ENCODE measurements at regions not wholly inside any gene's neighbourhood (a gene's known extent, or its start where the extent isn't known, plus 50 kb on each side); places are given as distances from the start of the nearest gene placed in this dataset.

DNA sequence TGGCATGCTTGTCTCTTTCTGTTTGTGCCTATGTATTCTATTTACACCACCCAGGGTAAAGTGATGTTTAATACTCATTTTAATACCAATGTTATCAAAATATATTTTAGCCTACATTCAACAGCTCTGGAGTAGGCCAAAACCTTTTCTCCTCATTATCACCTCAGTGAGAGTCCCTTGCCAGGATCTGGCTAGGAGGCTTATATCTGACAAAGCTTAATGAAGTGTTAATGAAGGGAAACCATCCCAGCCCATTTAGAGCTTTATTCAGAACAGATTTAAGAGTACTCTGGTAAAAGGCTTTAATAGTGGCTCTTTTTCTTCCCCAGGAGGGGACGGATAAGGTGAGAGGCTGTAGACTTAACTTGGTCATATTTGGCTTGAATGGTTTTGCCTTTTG lies 137.6 kb downstream of the GRIN2B start:
- DNase-seq (ENCODE audit: low read depth in 2 of 3, low spot score in 2 of 3), result no peak

DNA sequence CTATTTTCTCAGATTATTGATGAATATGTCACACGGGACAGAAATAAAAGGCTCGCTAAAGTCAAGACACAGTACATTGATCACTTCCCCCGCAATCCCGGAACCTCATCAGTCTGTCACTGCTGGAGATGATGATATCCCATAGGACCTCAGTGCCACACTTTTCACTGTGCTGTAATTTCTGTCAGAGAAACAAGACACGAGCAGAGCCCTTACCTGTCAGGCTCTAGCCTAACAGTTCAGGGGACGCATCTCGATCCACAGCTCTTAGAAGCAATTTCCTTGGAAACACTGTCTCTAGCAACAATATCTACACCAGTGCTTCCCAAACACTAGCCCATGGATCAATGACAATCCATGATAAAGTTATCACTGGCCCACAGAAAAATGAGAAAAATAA lies 140.0 kb downstream of the GRIN2B start:
- no peak for DNase-seq (ENCODE audit: low read depth in 2 of 3, low spot score in 2 of 3)

DNA sequence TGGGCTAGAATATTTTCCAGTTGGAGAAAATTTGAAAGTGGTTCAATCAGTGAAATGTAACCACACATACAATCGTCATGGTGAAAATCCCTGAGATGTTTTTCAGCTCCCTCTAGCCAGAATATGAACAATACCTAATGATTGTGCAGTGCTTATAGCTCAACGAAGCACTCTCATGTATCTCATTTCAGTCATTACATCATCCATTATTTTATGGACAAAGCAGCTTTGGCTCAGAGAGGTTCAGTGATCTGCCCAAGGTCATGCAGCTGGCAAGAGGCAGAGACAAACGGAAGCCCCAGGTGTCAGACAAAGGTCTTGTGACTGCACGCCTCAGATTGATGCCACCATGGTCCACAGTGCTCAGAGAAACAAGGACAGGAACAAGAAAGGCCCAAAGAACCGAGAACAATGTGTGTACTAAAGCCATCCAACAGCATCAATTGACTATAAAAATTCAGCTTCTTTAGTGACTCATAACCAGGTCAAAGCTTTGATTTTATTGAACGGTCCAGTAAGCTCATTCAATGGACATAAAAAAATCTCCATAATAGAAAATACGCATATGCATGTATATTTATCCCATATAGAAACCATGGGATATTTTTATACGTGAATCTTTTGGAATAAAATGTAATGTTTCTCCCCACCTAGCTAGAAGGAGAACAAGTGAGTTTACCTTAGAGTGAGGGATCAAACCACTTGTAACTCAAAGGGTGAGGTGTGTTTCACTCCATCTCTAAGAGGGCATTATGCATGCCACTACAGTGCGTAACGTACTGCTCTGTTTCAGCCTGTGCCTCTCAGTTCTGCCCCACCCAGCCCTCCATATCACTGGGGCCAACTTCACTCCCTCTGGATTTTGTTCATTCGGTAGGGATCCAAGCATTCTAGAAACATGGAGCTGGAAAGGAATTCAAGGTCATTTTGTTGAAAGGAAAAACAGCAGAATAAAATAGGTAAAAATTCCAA lies 141.8 kb downstream of the GRIN2B start:
- DNase-seq (ENCODE audit: low read depth in 2 of 3, low spot score in 2 of 3), result no peak

DNA sequence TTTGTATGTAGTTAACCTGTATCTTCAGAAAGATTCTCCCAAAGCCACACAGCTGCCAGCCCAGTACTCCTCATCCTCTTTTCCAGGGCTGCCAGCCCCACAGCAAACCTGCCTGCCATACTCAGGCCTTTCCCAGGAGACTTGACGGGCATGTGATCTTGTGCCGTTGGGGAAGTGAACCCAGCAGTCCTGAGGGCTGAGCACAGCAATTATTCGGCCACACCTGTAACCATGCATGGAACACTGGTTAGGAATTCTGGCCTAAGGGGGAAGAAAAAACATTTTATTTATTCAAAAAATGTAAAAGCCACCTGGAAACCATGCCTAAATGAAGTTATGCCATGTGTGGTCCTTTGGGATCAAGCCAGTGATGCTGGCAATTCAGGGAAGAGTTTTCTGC lies 145.3 kb downstream of the GRIN2B start:
- DNase-seq (ENCODE audit: low read depth in 2 of 3, low spot score in 2 of 3), result no peak

DNA sequence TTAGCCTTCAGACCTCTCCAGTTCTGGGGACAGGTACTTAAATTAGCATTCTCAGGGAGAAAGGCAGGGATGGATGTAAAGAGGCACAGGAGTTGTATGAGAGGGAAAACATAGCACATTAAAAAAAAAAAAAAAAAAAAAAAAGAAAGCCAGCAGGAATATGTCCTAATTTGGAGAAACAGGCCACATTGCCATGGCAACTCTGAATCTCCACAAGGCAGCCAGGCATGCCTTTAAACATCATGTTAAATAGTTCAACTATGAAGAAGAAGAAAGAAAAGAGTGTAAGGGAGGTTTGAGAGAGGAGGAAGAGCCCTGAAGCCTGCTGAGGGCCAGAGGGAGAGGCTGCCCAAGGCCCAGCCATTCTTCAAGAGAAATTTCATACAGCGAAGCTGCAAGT lies 145.8 kb downstream of the GRIN2B start:
- DNase-seq (ENCODE audit: low read depth in 2 of 3, low spot score in 2 of 3), result no peak

DNA sequence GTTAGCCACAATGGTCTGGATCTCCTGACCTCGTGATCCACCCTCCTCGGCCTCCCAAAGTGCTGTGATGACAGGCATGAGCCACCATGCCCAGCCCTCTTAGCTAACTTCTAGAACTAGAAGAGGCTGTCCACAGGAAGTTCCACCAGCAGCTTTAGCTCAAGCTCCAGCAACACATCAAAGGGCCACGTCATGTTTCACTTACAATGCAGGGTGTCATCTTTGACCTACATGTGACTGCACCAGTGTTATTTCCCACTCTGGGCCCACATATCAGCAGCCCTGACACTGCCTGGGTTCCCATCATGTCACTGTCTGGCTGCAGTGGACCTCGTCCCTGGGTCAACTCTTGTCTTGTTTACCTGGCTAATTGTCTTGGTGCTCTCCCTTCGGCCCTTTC lies 147.2 kb downstream of the GRIN2B start:
- DNase-seq (ENCODE audit: low read depth in 2 of 3, low spot score in 2 of 3), result no peak

DNA sequence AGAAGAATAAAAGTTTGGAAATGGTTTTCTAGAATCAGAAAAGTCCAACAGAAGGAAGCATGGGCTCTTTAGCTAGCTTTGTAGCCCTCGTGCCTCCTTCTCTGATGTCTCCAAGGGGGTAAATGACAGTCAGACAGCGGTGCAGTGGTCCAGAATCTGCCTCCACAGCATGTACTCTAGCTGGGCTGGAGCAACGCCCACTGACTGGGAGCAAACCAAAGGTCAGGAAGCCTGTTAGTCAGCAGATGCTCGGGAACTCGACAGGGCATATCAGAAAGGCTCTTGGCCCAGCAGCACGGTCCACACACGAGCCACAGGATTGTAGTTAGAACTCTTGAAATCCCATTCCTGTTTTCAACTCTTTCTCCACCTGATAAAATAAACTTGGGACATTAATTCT lies 164.3 kb downstream of the GRIN2B start:
- no peak for DNase-seq (ENCODE audit: low read depth in 2 of 3, low spot score in 2 of 3)

DNA sequence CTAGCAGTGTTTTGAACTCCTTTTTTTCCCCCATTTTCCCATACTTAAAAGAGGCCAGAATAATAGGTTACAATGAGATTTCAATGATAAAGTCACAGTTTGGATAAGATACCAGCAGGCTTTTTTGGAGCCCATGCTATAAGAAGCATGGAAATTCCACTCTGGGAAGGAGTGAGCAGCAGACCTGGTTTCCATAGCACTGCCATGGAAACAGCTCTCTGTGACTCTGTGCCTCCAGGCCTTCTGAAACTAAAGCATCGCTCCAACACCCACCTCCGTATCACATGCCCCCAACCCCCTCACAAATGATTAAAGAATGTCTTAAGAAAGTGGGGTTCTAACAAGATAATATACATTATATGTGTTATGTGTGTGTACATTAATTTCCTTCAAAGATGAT lies 165.0 kb downstream of the GRIN2B start:
- DNase-seq (ENCODE audit: low read depth in 2 of 3, low spot score in 2 of 3), result no peak

DNA sequence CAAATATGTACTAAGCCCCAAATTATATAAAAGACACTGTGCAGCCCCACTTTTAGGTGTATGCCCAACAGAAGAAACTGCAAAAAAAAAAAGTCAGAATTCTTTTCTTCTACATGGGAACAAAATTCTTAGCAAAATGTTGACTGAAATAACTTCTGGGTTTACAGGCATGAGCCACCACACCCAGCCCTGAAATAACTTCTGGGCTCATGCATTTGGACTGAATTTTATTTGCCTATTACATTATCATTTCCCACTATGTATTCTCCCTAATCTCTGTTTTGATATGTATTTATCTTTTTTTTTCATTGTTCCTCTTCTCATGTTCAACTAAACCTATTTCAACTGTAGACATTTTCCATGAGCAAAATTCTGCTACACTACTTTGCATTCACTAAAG lies 169.2 kb downstream of the GRIN2B start:
- DNase-seq (ENCODE audit: low read depth in 2 of 3, low spot score in 2 of 3), result no peak

DNA sequence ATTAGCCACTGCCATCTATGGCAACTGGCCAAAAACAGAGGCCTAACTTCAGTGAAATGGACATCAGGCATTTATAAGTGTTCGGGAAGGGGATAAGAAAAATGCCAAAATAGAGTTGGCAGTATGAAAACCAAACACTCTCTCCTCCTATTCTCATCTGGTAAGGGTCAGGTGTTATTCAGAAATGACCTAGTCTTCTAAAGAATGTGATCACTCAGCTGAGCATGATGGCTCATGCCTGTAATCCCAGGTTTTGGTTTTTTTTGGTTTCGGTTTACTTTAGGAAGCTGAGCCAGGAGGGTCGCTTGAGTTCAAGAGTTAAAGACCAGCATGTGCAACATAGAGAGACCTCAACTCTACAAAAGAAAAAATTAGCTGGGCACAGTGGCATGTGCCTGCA lies 170.3 kb downstream of the GRIN2B start:
- DNase-seq (ENCODE audit: low read depth in 2 of 3, low spot score in 2 of 3), result no peak

DNA sequence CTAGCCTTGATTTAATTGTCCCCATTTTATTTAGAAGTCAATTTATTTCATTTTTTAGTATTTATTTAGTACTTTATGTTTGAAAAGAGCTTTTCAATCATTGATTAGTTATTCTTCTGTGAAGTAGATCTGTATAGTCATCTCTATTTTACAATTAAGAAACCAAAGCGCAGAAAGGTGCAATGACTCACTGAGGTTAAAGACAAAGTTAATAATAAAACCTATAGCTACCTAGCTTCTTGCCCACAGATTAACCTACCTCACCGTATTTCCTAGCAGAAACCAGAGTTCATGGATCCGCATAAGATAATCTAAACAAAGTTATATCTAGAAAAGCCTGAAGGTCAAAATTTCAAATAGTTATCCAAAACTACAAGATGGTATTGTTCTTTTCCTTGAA lies 176.4 kb downstream of the GRIN2B start:
- DNase-seq (ENCODE audit: low read depth in 2 of 3, low spot score in 2 of 3), result no peak

DNA sequence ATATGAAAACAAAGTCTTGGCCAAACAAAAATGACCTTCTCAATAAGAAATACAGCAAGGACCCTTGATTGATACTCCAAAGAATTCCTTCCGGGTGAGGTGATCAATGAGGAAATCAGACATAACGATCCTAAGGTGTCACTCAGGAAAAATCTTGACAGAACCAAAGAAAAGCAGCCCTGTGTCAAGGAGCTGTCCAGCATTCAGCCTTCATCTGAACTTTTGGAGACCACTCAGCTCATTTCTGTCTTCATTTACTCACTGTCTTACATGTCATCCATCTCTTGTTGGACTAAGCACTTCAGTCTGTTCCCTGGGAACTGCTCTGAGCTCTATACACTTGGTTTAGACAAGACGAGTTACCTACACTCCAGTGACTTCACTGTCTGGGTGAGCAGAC lies 179.9 kb downstream of the GRIN2B start:
- DNase-seq (ENCODE audit: low read depth in 2 of 3, low spot score in 2 of 3), result no peak

DNA sequence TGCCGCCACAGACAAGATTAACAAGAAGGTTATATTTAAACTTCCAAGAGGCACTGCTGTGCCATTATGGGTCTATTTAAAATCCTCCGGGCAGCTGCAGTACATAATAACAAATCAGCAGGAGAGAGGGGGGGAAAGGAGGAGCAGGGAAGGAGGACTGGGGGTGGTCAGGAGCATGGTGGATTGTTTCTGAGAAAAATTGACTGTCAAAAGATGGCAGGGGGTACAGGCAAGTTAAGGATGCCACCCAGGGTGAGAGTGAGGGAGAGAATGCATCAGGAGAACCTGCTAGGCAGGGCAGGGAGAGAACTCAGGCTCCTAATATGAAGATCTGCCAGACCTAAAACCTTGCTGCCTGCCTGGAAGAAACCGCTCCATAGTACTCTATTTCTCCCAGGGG lies 181.8 kb downstream of the GRIN2B start:
- no peak for DNase-seq (ENCODE audit: low read depth in 2 of 3, low spot score in 2 of 3)

DNA sequence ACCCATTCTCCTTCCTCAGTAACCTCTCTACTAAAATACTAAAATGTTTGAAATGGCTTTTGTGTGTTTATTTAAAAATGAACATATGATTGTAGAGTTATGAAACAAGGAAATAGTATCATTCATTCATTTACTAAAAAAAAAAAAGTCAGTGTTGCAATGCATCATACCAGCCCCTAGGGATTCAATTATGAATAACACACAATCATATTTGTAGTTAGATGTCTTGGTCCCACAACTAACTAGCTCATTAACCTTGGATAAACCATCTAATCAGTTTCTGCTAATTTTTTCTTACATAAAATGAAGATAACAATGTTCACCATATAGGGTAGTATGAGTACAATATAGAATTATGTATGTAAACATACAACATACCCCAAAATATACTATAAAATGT lies 183.2 kb downstream of the GRIN2B start:
- no peak for DNase-seq (ENCODE audit: low read depth in 2 of 3, low spot score in 2 of 3)

DNA sequence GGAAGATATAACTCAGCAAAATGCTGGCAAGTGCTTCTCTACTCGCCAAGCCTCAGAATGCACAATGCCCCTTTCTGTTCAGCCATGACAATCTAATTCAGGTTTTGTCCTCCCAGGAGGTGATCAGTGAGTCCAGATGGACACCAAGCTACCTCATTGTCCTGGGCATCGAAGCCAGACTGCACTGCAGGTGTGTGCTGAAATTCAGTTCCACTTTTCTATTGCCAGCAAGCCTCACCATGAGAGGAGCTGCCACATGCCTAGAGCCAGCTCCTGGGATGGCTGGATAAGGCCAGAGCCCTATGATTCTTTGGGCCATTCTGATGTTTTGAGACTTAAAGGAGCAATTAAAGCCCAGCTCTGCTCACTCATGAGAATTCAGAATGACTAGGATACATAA lies 186.7 kb downstream of the GRIN2B start:
- no peak for DNase-seq (ENCODE audit: low read depth in 2 of 3, low spot score in 2 of 3)

DNA sequence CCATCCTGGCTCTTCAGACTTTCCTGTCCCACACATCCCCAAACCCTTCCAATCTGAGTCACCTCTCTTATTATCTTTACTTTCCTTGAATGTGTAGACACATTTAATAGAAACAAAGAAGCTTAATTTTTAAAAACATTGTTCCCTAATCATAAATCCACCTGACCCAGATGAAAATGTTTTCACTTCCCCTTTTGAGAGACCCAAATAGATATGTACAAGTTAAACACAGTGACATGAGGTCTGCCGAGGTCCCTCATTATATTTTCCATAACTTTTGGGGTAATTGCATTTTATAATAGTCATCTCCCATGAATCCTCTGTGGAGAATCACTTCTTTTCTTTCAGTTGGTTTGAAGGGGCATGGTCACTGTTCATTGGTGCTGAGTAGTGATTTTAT lies 191.1 kb downstream of the GRIN2B start:
- DNase-seq (ENCODE audit: low read depth in 2 of 3, low spot score in 2 of 3), result no peak

DNA sequence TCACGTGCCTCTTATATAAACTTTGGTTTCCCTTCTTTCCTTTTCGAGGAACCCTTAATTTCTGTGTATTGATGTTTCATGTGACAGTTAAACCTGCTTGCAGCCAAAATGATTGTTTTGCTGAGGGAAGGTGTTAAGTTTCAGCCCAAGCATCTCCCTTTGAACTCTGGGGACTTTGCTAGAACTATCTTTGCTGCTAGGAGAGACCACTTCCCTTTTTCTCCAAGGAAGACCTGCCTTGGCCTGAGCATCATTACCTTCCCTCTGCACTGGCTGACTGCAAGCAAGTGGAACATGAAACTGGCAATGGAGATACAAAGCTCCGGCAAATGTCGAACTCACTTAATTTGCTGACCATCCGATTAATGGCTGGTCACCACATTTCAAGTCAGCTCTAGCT lies 192.8 kb downstream of the GRIN2B start:
- DNase-seq (ENCODE audit: low read depth in 2 of 3, low spot score in 2 of 3), result no peak

DNA sequence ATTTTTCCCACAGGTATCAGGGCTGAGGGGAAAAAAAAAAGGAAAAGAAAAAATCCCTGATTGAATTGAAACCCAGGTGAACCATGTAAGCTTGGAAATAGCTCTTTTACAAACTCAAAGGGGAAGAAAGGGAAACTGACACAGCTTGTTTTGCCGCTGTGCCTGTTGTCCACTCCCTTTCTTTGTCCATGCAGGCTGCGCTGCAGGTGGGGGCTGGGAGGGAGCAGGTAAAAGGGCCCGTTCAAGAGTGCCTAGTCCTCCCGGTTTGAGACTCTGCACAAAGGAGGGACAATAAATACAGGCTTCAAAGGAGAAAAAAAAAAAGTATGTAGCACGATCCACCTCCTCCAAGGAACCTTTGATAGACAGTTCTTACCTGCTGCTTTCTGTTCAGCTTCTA lies 194.8 kb downstream of the GRIN2B start:
- no peak for DNase-seq (ENCODE audit: low read depth in 2 of 3, low spot score in 2 of 3)

DNA sequence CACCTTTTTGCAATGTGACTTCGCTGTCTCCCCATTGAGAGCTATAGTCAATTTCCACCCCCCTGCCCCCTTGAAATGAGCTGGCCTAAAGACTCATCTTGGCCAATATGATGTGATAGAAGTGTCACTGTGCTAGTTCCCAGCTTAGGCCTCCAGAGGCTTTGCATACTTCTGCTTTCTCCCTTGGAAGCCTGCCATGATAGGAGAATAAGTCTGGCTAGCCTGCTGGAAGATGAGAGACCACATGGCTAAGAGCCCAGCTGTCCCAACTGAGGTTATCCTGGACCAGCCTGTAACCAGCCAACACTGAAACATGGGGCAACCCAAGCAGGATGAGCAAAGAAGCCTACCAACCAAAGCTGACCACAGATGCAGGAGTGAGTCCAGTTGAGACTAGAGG lies 196.9 kb downstream of the GRIN2B start:
- DNase-seq (ENCODE audit: low read depth in 2 of 3, low spot score in 2 of 3), result peak in 1 of 3 donors; percentile 4

DNA sequence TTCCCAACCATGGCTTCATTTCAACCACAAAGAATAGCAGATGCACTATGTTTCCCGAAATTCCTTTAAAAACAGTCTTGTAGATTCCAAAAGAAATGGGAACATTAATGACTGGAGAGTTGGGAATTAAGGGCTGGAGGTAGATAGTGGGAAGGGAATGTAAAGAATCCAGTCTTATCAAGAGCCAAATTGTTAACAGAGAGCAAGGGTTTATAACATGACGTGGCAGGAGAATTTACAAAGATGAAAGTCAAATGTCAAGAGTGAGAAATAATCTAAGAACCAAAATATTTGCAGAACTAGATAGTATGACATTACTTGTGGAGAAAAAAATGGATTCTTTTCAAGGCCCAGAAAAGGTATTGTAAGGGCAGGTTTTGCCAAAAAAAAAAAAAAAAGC lies 200.9 kb downstream of the GRIN2B start:
- DNase-seq (ENCODE audit: low read depth in 2 of 3, low spot score in 2 of 3), result no peak

DNA sequence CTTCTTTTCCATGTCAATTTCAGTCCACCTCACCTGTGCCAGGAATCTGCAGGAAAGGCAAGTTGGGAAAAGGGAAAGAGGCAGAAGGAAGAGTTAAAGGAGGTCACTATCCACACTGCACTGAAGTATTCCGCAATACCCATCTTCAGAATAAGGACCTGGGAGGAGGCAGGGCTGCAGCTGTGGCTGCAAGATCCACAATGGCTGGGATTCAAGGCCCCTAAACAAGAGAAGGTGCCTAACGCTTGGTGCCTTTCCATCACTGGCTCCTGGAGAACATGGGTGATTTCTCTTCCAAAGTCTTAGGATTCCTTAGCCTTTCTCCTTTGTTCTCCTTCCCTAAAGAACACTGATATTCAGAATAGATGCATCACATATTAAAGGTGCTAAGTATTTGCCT lies 204.0 kb downstream of the GRIN2B start:
- no peak for DNase-seq (ENCODE audit: low read depth in 2 of 3, low spot score in 2 of 3)

DNA sequence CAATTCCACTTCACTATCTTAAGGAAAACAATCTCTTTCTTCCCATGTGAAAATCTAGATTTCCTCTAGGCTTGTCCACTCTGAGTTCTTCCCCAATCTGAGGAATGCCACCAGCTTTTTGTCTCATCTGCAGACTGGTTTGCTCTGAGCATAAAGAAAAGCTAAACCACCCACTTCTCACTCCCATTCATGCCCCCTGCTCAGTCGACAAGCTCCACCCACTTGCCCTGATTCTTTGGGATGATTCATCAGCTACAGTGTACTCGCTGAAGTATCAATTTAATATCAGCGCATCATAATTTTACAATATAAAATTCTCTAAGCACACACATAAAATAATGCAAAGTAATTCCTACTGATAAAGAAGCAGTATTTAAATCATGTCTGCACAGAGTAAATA lies 209.1 kb downstream of the GRIN2B start:
- DNase-seq (ENCODE audit: low read depth in 2 of 3, low spot score in 2 of 3), result no peak

DNA sequence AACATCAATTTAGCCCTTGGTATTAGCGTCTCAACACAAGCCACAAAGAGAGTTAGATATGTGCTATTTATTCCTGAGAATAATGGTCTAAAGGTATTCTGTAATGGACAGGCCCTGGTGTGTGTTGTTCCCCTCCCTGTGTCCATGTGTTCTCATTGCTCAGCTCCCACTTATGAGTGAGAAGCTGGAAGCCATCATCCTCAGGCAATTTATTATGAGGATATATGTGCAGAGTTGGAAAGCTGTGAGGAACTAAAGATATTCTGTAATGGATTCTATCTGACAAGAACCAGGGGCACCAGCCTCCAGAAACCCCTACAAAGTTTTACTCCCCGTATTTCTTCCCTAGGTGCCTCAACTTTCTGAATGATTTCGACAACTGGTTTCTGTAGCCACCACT lies 210.8 kb downstream of the GRIN2B start:
- DNase-seq (ENCODE audit: low read depth in 2 of 3, low spot score in 2 of 3), result no peak
